IPS-NIHi7 (cell line): ENCODE measurements at regions not wholly inside any gene's neighbourhood (a gene's known extent, or its start where the extent isn't known, plus 50 kb on each side); places are given as distances from the start of the nearest gene placed in this dataset.

Experiments used
- DNase-seq: peaks from one replicate; pipeline ENCODE4 v3.0.0; 2012; ENCODE audit warnings: mixed read lengths; ENCODE audit errors: extremely low spot score

GRCh38 chr22:47810505-47811500, 1048.4 kb downstream of the TBC1D22A start:
- no peak for DNase-seq

GRCh38 chr22:47808886-47809620, 1046.6 kb downstream of the TBC1D22A start:
- DNase-seq: no peak

- DNase-seq: no peak
Measured at GRCh38 chr22:47808236-47808635, 1045.8 kb downstream of the TBC1D22A start.

- DNase-seq: no peak
Measured at GRCh38 chr22:47807506-47807905, 1045.1 kb downstream of the TBC1D22A start.

GRCh38 chr22:47806894-47807293, 1044.4 kb downstream of the TBC1D22A start:
- DNase-seq: no peak

GRCh38 chr22:47805394-47805935, 1043.0 kb downstream of the TBC1D22A start:
- DNase-seq: no peak

- no peak for DNase-seq
Measured at GRCh38 chr22:47804281-47804680, 1041.8 kb downstream of the TBC1D22A start.

GRCh38 chr22:47802421-47802820, 1040.0 kb downstream of the TBC1D22A start:
- DNase-seq: no peak

- DNase-seq: no peak
Measured at GRCh38 chr22:47801541-47802245, 1039.2 kb downstream of the TBC1D22A start.

GRCh38 chr22:47798229-47798628, 1035.8 kb downstream of the TBC1D22A start:
- DNase-seq: no peak

- DNase-seq: no peak
Measured at GRCh38 chr22:47797342-47797945, 1035.0 kb downstream of the TBC1D22A start.

GRCh38 chr22:47796128-47796908, 1033.9 kb downstream of the TBC1D22A start:
- no peak for DNase-seq

- DNase-seq: peak; percentile 41
Measured at GRCh38 chr22:47795477-47796127, 1033.2 kb downstream of the TBC1D22A start.

- DNase-seq: no peak
Measured at GRCh38 chr22:47794851-47795250, 1032.4 kb downstream of the TBC1D22A start.

GRCh38 chr22:47793304-47794101, 1031.1 kb downstream of the TBC1D22A start:
- no peak for DNase-seq

GRCh38 chr22:47789171-47789570, 1026.7 kb downstream of the TBC1D22A start:
- no peak for DNase-seq

GRCh38 chr22:47788461-47788860, 1026.0 kb downstream of the TBC1D22A start:
- no peak for DNase-seq

- no peak for DNase-seq
Measured at GRCh38 chr22:47787501-47788227, 1025.2 kb downstream of the TBC1D22A start.
